Inferior parietal cortex (tissue), 1 donor: ENCODE measurements at regions not wholly inside any gene's neighbourhood (a gene's known extent, or its start where the extent isn't known, plus 50 kb on each side); places are given as distances from the start of the nearest gene placed in this dataset.

Experiments
- DNase-seq: peaks from one replicate; pipeline ENCODE4 v3.0.0-alpha.2; 2016; ENCODE audit errors: extremely low spot score

DNA sequence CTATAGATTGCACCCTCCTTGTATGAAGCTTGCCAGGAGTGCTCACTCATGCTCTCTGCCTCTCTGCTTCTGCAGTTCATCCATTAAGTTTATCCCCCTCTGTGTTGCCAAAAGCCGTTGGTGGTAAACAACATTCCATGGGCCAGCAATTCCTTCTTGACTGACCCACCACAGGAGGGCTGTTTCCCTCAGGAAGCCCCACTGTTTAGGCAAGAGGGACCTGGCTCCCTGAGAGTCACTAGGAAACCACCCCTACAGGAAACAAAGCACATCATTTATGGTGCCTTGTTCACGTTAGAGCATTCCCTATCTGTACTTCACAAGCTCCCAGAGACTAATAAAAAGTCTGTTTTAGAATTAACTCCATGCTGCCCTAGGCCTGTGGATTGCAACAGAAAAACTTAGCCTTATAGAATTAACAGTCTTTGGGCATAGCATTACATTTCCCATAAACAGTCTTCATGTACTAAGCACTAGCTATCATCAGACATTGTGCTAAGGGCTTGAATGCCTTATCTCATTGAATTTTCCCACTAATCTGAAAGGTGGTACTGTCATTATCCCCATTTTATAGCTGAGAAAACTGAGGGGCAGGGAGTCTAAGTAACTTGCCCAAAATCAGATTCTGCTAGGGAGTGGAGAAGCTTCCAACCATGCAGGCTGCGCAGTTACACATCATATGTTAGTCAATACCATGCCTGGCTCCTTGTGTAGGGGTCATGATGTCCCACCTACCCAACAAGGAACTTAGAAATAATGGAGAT lies 149.9 kb downstream of the SHQ1 start:
- no peak for DNase-seq

DNA sequence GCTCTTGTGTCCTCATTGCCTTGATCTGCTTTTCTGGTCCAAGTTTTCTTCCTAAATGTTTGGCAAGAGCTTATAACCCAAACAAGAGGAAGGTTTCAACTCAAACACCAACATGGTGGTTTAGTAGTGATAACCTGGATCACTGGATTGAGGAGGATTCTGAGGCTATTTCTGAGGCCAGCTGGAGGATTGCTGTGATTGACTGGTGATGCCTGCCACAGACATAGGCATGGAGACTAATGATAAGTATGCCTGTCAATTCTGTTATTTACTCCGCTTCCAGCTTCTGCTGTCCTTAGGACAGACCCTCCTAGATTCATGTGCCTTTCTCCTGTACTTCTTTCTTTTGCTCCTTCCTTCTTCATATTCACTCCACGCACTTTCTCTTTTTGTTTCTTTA lies 150.5 kb downstream of the SHQ1 start:
- DNase-seq = no peak

DNA sequence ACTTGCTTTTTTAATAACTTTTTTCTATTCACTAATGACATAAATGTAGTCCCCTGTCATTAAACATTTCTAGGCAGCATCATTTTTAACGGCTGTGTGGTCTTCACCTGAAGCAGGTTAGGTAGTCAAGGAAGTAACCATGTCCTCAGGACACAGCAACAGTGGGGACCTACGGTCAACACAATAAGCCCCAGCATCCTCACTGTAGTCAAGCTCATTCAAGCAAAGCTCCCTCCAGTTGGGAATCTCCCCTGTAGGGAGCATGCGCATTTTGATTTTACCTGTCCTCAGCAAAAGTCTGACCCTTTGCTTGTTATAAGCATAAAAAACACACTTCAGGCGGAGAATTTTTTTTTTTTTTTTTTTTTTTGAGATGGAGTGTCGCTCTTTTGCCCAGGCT lies 151.4 kb downstream of the SHQ1 start:
- no peak for DNase-seq

DNA sequence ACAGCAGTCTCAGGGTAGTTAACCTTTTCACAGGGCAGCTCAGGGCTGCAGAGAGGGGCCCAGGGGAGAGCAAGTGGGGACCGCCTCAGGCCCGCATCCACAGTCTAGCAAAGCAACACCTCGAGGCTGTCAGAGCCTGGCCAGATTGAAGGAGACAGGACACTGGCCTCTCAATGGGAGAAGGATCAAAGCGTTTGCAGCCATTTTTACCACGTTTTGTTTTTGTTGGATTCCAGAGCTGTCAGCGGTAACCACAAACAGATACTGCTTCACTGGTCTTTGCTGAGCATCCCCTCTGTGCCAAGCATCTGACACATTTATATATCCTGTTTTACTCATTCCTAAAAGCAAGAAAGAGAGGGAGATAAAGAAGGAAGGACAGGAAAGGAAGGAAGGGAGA lies 153.8 kb downstream of the SHQ1 start:
- no peak for DNase-seq

DNA sequence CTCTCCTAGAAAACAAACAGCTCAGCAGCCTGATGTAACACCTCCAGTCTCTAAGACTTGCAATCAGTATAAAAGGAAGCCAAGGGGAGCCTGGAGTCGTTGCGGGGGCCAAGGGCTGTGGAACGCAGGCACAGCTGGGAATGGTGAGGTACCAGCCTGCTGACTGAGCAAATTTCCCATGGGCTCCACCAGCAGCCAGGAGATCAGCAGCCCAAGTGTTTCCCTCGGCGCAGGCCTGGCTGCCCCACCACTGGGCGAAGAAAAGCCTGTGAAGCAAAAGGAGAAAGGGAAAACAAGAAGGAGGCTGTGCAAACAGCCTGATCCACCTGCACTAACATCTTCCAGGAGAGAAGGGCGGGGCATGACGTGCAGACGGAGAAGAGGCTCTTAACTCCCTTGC lies 155.3 kb downstream of the SHQ1 start:
- no peak for DNase-seq

DNA sequence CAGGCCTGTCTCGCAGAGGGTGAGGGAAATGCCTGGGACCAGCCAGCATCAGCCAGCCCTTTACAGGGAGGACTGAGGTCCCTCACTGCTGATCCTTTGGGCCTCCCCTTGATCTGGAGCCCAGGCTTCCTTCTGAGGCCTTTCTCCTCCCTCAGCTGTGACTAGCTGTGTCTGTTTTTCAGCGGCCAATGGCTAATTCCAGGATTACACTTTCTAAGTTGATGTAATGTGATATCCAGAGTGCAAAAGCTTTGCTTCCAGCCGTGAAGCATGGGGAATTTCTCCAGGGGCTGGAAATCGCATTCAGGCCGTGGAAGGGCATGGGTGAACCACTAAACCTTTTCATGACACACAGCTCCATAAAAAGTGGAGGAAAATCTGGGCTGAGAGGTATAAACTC lies 157.6 kb downstream of the SHQ1 start:
- DNase-seq = no peak

DNA sequence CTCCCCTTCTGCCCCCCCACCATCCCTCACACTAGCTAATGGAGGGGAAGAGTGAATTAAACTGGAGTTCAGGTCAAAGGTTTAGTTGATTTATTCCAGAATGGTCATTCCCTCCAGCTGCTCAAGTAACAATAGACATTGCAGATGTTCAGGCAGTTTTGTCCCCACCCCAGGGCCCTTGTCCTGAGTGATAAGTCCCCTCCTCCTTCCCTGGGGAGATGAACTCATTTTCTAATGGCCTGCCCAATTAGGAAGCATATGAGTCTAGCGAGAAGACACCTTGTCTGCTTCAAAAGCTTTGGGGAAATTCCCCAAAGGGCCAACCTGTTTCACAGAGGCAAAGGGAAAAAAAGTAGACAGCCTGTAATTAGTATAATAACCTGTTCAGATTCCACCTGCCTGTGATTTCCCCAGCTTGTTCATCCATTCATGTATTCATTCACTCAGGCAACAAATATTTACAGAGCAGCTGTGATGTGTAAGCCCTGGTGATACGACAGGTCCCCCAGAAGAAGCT lies 165.3 kb downstream of the SHQ1 start:
- DNase-seq = no peak

DNA sequence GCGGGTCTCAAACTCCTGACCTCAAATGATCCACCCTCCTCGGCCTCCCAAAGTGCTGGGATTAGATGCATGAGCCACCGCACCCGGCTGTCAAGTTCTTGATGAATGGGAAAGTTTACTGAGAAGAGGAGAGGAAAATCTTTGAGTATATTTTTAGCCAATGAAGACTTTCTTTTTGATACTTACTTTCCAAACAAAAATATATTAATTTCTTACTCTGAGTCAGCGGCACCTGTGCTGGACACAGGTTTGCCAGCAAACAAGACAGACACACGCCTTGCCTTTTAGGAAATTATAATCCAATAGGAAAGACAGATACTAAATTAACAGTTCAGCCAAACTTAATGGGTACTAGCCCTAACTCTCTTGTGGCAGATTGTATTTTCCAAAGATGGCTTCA lies 166.6 kb downstream of the SHQ1 start:
- no peak for DNase-seq

DNA sequence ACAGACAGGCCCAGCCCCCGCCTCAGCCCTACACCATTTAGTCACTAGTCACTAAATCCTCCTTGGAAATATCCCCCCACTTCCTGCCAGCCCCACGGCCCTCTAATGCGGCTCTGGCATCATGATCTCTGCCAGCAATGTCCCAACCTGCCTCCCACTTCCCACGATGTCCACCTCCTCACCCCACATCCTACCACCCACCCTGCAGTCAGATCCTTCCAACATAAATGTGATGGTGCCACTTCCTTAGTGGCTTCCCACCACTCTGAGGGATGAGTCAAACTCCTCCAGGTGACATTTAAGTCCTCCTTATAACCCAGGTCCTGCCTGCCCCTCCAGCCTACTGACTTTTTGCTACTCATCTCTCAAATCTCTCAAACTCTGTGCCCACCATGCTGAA lies 167.5 kb downstream of the SHQ1 start:
- DNase-seq = no peak

DNA sequence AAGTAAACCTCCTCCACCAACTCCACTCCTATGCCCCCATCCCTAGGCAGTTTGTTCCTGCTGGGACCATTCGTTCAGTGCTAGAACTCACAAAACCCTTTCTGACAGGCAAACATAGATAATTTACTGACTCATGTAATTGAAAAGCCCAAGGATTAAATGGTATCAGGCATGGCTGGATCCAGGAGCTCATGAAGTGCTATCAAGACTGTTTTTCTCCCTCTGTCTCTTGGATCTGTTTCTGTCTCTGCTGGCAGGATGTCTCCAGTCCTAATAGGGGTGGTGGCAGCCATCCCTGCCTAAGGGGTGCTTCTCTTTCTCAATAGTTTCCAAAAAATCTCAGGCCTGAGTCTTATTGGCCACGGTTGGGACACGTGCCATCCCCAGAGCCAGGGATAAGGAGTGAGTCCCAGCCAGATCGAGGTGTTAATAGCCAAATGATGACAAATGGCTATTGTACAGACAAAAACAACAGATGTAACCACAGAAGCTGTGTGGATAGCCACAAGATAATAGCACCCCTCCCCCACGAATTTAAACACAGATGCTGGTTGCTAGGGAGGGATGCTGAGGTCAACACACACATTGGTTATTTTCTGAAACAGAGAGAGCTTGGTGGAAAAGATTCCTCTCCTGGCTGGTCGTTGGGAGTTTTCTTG lies 168.6 kb downstream of the SHQ1 start:
- DNase-seq = peak; percentile 54

DNA sequence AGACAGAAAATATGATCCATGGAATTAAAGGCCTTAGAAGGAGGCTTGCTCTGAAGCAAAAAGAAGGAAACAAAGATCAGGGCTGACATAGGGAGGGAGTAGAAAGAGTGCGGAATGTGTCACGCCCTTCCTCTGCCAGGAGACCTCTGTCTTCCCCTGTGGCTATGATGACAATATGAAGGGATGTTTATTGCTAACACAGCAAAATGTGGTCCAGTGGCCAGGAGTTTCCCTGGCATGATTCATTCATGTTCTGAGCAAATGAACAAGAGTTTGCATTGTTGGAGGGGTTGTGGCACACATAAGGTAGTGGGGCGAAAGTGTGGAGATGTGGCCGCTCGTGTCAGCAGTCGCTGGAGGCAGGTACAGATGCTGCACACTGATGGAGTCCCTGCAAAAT lies 169.4 kb downstream of the SHQ1 start:
- DNase-seq = no peak

DNA sequence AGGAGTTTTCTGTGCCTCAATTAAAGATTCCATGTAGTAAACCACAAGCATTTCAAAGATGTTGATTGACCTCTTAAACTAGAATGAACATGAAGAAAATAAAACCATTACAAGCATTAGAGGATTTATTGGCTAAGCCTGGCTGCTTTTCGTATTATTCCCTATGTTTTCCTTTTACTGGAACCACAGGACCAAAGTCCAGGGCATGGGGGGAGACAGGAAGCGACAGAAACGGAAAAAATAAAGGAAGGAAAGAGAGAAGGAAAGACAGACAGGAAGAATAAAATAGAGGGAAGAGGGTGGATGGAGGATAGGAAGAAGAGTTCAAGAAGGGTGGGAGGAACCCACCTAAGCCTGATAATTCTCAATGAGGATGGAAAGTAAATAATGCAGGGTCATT lies 169.9 kb downstream of the SHQ1 start:
- no peak for DNase-seq

DNA sequence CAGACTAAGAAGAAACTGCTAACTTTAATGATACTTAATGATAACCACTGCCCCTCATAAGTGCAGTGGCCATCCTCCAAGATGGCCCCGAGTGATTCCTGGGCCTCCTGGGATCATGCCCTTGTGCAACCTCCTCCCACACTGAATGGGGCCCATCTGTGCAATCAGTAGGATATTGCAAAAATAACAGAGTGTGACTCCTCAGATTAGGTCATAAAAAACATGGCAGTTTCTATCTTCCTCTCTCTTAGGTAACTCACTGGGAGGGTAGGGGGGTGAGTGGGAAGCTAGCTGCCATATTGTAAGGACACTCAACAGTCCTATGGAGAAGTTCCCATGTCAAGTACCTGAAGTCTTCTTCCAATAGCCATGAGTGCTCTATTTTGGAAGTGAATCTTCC lies 173.0 kb downstream of the SHQ1 start:
- DNase-seq = no peak

DNA sequence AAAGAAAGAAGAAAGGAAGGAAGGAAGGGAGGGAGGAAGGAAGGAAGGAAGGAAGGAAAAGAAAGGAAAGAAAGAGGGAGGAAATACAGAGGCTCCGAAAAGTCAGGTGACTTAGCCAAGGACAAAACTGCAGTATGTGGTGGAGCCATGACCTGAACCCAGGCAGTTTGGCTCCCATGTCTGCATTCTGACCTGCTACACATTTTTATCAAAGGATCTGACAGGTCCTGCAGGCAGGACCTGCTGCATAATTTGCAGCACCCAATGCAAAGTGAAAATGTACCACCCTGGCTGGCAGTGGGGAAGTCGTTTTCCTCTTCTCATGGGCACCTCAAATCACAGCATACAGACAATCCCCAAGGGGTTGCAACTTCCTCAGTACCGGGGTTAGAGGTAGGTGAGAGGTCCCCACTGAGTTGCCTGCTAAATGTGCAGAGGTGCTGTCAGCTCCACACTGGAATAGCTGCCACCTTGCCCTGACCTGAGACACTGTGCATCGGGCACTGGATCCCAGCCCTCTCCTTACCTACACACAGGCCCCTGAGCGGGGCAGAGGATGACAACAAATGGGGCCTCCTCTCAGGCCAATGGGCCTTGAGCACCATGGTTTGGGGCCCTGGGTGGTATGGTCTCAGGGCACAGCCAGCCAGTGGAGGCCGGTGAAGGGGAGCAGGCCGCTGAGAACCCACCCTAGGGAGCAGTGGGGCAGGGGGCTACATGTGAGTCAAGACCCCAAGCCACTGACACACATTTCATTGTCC lies 175.1 kb downstream of the SHQ1 start:
- DNase-seq = no peak

DNA sequence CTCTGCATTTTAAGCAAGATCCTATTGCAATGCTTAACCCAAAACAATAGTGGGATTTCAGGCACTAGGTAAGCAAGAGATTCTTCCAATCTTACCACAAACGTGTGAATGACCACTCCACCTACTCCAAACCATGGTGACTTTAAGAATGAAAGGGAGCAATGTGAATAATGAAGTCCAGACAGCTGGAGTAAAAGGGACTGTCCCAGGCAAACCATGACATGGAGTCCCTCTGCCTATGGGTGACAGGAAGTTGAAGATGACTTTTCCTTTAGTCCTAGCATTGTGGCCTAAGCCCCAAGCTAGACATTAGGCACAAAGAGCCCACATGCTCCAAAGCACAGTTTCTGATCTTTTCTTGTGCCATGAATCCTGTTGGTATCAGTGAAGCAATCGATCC lies 179.0 kb downstream of the SHQ1 start:
- no peak for DNase-seq

DNA sequence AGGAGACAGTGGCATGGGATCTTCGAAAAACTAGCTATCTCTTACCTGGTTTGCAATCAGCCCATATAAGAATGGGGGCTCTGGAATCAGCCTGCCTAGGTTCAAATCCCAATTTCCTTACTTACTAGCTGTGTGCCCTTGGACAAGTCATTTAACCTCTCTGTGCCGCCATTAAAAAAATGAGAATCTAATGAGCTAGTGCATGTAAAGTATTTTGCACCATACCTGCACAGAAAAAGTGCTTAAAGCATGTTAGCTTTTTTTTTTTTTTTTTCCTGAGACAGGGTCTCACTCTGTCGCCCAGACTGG lies 181.8 kb downstream of the SHQ1 start:
- DNase-seq = no peak

DNA sequence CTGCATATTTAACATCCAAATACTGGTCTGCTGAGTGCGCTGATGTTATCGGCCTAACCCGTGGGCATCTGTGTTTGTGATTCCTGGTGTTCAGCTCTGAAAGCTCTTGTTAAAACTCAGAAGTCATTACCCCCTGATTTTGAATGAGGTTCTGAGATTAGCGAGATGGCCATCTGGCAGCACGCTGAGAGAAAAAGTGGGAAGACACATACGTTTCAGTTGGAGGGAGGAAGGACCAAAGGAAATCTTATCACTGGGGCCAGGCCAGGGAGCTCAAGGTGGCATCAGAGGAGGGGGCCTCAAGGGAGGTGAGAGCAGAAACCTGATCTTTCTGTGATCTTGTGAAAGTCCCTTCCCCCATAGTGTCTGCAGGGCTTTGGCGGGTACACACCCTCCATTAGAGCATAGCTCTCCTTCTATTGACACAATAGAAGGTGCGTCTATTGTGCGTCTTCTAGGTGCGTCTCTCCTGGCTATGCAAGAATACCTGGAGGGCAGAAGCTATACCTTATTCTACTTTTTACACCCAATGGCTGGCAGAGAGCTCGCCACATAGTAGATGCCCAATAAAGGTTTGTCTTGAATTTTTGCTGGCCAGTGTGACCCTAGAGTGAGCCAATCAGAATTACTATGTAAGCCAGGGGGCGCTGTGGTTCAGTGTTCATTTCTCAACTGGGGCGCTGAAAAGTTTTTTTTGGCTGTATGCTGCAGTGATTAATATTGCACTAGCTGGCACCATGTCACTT lies 182.4 kb downstream of the SHQ1 start:
- no peak for DNase-seq

DNA sequence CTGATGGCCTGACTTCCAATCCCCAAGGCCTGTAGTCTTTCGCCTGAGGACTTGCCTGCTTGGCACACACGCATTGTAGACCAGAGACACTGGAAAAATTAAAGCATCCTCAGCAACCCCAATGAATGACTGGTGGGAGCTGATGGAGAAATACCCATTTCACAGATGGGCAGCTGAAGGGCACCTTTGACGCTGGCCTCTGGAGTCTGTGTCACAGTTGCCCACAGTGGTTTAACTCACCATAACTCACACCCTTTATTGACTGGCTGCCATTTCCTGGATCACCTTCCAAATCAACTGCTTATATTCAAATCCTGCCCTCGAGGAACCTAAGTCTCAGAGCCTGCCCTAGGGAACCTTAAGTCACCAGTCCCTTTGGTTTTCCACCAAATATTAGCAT lies 183.1 kb downstream of the SHQ1 start:
- DNase-seq = no peak

DNA sequence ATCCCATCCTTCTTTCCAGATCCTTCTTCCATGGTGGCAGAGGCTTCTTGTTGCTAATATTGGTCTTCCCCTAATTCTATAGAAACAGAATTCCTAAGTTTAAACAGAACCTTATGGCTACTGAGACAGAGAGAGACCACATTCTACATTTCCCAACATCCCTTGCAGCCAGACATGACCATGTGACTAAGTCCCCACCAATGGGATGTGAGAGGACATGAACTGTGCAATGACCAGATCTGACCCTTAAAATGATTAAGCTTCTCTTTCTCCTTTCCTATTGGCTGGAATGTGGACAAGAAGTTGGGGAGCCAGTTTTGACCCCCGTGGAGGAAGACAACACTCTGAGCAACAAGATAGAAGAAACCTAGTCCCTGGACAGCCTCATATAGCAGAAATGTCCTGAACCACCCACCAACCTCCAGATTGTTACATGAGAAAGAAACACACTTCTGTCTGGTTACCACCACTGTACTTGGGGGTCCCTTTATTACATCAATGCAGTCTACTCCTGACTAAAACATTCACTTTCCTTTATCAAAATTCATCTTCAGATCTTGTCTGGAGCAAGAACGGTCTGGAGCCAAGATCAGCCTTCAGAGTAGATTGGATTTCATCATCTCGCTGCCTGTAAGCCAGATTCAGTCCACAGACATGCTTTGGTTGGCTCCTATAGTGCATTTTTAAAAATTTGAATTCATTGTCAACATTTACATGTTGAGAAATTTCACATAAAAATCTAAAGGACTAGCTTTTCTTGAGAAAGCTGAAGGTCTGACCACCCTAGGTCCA lies 183.9 kb downstream of the SHQ1 start:
- DNase-seq = no peak

DNA sequence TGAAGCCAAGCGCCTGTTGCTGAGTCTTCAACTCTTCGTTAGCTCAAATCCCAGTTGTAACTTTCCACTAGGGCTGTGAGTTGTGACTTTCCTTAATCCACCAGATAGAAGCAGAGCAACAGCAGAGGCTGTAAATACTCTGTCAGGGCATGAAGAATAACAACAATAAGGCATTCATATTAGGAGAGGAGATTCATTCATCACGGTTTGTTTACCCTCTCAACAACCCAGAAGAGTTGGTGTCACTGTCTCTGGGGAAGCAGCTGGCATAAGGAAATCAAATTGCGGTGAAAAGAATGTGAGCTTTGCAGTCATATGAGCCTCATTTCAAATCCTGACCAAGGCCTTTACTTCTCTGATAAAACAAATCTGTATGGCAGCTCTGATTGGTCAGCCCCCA lies 184.8 kb downstream of the SHQ1 start:
- peak; percentile 80 for DNase-seq

DNA sequence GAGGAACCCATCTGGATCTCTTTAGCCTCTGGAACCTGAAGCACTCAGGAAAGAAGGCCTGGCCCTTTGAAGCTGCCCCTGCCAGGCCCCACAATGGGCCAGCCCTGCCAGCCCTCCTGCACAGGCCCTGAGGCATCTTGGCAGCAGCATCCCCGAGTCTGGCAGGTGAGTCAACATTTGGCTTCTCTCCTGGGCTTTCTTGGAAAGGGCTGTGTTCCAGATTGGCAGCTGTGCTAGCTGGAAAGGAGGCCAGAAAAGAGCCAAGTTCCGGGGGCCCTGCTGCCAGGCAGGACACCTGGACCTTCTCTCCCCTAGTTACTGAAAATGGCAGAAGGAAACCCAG lies 187.2 kb downstream of the SHQ1 start:
- no peak for DNase-seq
